Heart right ventricle (tissue), 16 donors: ENCODE measurements at regions not wholly inside any gene's neighbourhood (a gene's known extent, or its start where the extent isn't known, plus 50 kb on each side); places are given as distances from the start of the nearest gene placed in this dataset.
"Not testable (repeated sequence)": the region's sequence is repeated elsewhere in the genome, so short reads cannot be mapped to it uniquely, and the experiment has no call there.

Experiments used
- ATAC-seq, 8 donors: fragments of 200-7000 bp; cut with Tn5 transposase; one replicate each; pipeline ENCODE4 v1.9.1; 2020; ENCODE audit warnings: mild to moderate bottlenecking in 8 of 8, moderate library complexity in 8 of 8, moderate number of reproducible peaks in 1 of 8
- DNase-seq, 2 donors: peaks; one replicate each; pipeline ENCODE4 v3.0.0-alpha.2; 2020
- H3K27ac ChIP-seq, 10 donors: fragments of 200-600 bp; sonication (generic) in 2 of 10; one replicate each; pipeline versions ENCODE4 v1.5.0 to v1.8.0; 2020 to 2022; ENCODE audit warnings: mild to moderate bottlenecking in 3 of 10
- H3K27me3 ChIP-seq, 7 donors: fragments of 200-600 bp; one replicate each; pipeline ENCODE4 v1.8.0; 2021 to 2022; ENCODE audit warnings: mild to moderate bottlenecking in 2 of 7
- H3K36me3 ChIP-seq, 9 donors: fragments of 200-600 bp; sonication (generic) in 1 of 9; one replicate each; pipeline versions ENCODE4 v1.5.0 to v1.8.0; 2020 to 2022; ENCODE audit warnings: mild to moderate bottlenecking in 2 of 9
- H3K4me1 ChIP-seq, 9 donors: fragments of 200-600 bp; sonication (generic) in 1 of 9; one replicate each; pipeline versions ENCODE4 v1.5.0 to v1.8.0; 2020 to 2022; ENCODE audit warnings: mild to moderate bottlenecking in 4 of 9
- H3K4me3 ChIP-seq, 10 donors: fragments of 200-600 bp; sonication (generic) in 2 of 10; one replicate each; pipeline versions ENCODE4 v1.5.0 to v1.8.0; 2020 to 2022; ENCODE audit warnings: mild to moderate bottlenecking in 7 of 10, moderate library complexity in 2 of 10
- H3K9me3 ChIP-seq, 11 donors: fragments of 200-600 bp in 10 of 11; sonication (generic) in 2 of 11; one replicate each; pipeline versions ENCODE4 v1.5.0 to v1.8.0; 2013 to 2022; ENCODE audit warnings: mild to moderate bottlenecking in 2 of 11, control low read depth in 1 of 11, moderate library complexity in 1 of 11
- WGBS, 2 donors: extraction: QIAGEN DNeasy Blood & Tissue Kit; methylation state at CpG; one replicate each; pipeline ENCODE4 v1.1.7; 2013; ENCODE audit warnings: inconsistent platforms in 1 of 2; 5-methylcytosine and 5-hydroxymethylcytosine counted together
- intact Hi-C, 10 donors: fragments of 100-400 bp; cut with DNase I; formaldehyde crosslinking; loops; one replicate each; pipeline versions ENCODE4 v1.11.1 to v1.14.2; 2022
- TF ChIP-seq, protein P1 (sequence below), 9 donors: fragments of 200-600 bp; sonication (generic) in 2 of 9; IDR thresholded peaks; one replicate each; pipeline versions ENCODE4 v1.5.0 to v1.8.0; 2021 to 2022; ENCODE audit warnings: antibody characterized with exemption in 9 of 9, mild to moderate bottlenecking in 5 of 9, moderate library complexity in 1 of 9
- donor health status: Arrhythmogenic right ventricular cardiomyopathy.
- donor health status: ischemic (EF 13 %, LVEDD 7.1; RV severe dilation, severe dysfunction).
- donor health status: healthy with polysubstance abuse.
- donor health status: DM: no; HTN: yes; CAD: no.
- donor health status: DM: no; HTN: no; CAD: no.
- donor health status: ischemic (EF 25% LVEDD 6.9; RV normal size, moderate dysfunction).
- donor health status: ischemic (EF 25% LVEDD 5.7; RV mildly dilated, moderate dysfunction).
- donor health status: healthy.
- donor health status: DM: yes; HTN: yes; CAD: no.
- donor health status: Ischemic cardiomyopathy.
- donor health status: ischemic (EF 35%, LVEDD 5.7; RV mildly dilated, moderate dysfunction).
- donor health status: nonischemic (EF 11% LVEDD 7.7; RV severe dilation, severe dysfunction).
- donor health status: DM: yes; HTN: yes; CAD: no.
- donor health status: PGD.
- donor health status: ischemic (EF 29% LVEDD 5.4; RV normal size, mild dysfunction).
- donor health status: nonischemic (EF 23%, LVEDD 6.1; RV moderate dilation, normal function).

DNA sequence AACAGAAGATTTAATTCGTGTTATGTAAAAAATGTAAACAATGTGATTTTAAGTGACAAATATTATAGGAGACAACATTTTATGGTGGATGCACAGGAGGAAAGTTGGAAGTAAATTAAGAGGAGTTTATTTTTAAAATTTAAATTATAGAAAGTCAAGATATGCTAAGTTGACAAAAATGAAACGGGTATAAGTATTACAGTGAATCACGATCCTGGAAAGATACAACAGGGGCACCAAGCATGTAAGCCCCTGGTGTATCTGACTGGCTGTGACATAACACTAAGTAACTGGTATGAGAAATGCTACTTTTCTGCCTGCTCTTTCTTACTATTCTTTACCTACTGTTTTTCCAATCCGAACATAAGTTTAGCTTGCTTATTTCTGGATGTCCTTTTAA, 419.8 kb upstream of the CHD1 start:
- Histone ChIP-seq H3K36me3 (no peaks in the 10 kb centered on the region), H3K4me3 (no peak overlapping the region), H3K4me1 (no peaks in the 10 kb centered on the region), H3K27ac (no peak overlapping the region), H3K27me3 (no peaks in the 10 kb centered on the region), H3K9me3 (peaks cover 0 to 24% (median 0%) of the 10 kb centered on the region in 11 donors)
- 86 to 88% methylated on average over 4 of the region's 4 CpGs for WGBS, 2 donors
- DNase-seq (no peak), ATAC-seq (no peak)
- TF ChIP-seq, protein P1, sequence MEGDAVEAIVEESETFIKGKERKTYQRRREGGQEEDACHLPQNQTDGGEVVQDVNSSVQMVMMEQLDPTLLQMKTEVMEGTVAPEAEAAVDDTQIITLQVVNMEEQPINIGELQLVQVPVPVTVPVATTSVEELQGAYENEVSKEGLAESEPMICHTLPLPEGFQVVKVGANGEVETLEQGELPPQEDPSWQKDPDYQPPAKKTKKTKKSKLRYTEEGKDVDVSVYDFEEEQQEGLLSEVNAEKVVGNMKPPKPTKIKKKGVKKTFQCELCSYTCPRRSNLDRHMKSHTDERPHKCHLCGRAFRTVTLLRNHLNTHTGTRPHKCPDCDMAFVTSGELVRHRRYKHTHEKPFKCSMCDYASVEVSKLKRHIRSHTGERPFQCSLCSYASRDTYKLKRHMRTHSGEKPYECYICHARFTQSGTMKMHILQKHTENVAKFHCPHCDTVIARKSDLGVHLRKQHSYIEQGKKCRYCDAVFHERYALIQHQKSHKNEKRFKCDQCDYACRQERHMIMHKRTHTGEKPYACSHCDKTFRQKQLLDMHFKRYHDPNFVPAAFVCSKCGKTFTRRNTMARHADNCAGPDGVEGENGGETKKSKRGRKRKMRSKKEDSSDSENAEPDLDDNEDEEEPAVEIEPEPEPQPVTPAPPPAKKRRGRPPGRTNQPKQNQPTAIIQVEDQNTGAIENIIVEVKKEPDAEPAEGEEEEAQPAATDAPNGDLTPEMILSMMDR (IDR thresholded peaks at IDR 0.05) = no peak
- intact Hi-C loops = no loop called here

DNA sequence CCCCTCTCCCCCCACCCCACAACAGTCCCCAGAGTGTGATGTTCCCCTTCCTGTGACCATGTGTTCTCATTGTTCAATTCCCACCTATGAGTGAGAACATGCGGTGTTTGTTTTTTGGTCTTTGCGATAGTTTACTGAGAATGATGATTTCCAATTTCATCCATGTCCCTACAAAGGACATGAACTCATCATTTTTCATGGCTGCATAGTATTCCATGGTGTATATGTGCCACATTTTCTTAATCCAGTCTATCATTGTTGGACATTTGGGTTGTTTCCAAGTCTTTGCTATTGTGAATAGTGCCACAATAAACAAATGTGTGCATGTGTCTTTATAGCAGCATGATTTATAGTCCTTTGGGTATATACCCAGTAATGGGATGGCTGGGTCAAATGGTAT, 411.0 kb upstream of the CHD1 start:
- DNase-seq, intact Hi-C loops, H3K27me3 ChIP-seq, H3K27ac ChIP-seq, H3K36me3 ChIP-seq, H3K4me1 ChIP-seq, H3K4me3 ChIP-seq, ATAC-seq: not testable (repeated sequence)
- H3K9me3 ChIP-seq = peaks cover 0 to 51% (median 17%) of the 10 kb centered on the region in 11 donors
- WGBS, 2 donors = 95 to 98% methylated on average over 2 of the region's 2 CpGs

DNA sequence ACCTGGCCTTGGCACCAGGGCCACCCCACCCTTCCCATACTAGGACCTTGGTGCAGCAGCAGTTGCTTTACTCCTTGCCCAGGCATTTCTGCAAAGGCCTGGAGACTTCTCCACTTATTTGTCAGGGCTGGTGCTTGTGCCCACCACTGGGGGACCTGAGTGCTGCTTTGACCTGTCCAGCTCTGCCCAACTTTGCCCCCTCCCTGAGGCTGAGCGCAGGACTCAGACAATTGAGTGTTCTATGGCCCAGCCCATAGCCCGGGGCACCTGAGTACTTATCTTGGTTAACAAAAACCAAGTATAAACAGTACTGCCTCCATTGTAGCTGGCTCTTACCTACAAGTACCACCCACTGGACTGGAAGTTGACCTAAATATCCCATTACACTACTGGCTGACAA, 406.1 kb upstream of the CHD1 start:
- Histone ChIP-seq H3K9me3 (peaks cover 0 to 53% (median 17%) of the 10 kb centered on the region in 11 donors), H3K36me3 (no peaks in the 10 kb centered on the region), H3K27me3 (no peaks in the 10 kb centered on the region), H3K4me3 (no peak overlapping the region), H3K4me1 (no peaks in the 10 kb centered on the region), H3K27ac (no peak overlapping the region)
- TF ChIP-seq, protein P1 (IDR thresholded peaks at IDR 0.05) = no peak
- WGBS, 2 donors = 69 to 81% methylated on average over 2 of the region's 2 CpGs
- intact Hi-C loops = no loop called here
- DNase-seq (no peak), ATAC-seq (no peak)

DNA sequence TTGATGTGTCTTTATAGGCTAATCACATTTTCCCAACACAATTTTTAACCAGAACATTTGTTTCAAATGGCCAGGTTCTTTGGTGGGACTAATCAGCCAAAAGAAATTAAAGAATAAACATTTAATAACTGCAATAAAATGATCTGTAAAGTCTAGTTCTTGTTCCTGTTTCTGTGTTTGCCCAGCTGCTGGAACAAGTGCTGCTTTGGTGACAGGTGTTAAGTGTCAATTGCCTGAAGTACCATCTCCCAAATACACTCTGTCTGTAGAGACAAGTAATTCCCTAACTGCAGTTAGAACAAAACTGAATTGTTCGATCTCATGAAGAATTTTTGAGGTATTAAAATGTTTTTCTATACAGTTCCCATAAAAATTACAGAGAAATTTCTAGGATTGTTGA, 402.3 kb upstream of the CHD1 start:
- no peaks in the 10 kb centered on the region for H3K4me1 ChIP-seq
- TF ChIP-seq, protein P1 (IDR thresholded peaks at IDR 0.05) = no peak
- DNase-seq = no peak
- no peak overlapping the region for H3K4me3 ChIP-seq
- intact Hi-C loops = no loop called here
- H3K36me3 ChIP-seq = no peaks in the 10 kb centered on the region
- 61 to 73% methylated on average over 1 of the region's 1 CpG for WGBS, 2 donors
- no peak overlapping the region for H3K27ac ChIP-seq
- ATAC-seq = no peak
- H3K27me3 ChIP-seq = no peaks in the 10 kb centered on the region
- H3K9me3 ChIP-seq = peaks cover 0 to 15% (median 0%) of the 10 kb centered on the region in 11 donors

DNA sequence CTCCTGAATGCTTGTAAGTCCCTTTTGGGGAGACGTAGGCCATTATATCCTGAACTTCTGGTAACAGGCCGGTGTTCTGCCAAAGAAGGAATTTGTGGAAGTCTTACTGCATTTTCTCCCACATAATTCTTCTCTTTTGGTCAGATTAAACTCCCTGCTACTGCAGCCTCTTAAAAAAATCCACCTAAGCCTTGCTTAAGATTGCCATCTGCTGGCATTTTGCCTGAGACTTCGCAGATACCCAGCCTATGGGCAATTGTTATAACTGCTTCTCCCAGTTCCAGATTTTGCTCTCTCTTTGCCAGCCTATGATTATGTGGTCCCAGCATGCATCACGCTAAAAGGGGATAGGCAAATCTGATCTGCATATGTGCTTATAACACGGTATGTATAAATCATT, 391.6 kb upstream of the CHD1 start:
- 39 to 43% methylated on average over 5 of the region's 5 CpGs for WGBS, 2 donors
- Histone ChIP-seq H3K4me3 (no peak overlapping the region), H3K9me3 (no peaks in the 10 kb centered on the region), H3K27ac (no peak overlapping the region), H3K27me3 (no peaks in the 10 kb centered on the region), H3K4me1 (peaks cover 0 to 5% (median 0%) of the 10 kb centered on the region in 9 donors), H3K36me3 (no peaks in the 10 kb centered on the region)
- ATAC-seq (no peak), DNase-seq (no peak)
- TF ChIP-seq, protein P1 (IDR thresholded peaks at IDR 0.05) = no peak
- intact Hi-C loops = no loop called here
